ENCODE measurements at regions not wholly inside any gene's neighbourhood (a gene's known extent, or its start where the extent isn't known, plus 50 kb on each side); places are given as distances from the start of the nearest gene placed in this dataset.
"Not testable (repeated sequence)": the region's sequence is repeated elsewhere in the genome, so short reads cannot be mapped to it uniquely, and the experiment has no call there.

DNA sequence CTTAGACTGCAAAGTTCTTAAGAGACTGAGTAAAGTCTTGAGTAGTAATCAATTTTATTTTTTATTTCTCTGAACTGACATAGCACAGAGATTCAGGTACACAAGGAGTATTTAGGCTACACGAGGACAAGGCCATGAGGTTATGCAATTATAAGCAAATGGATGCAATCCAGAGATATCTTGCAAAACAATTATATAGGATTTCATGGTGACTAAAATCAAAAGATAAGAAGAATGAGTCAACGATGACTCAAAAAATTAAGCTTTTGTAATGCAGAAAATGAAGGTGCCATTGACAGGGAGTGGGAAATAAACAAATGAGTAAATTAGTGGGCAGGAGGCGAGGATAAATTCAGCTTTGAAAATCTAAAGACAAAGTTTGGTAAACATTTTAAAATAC lies 66.7 kb upstream of the MYO3A start:
- DNase-seq (ENCODE audit: low read depth in 2 of 2): no peak

- no peak for DNase-seq (ENCODE audit: low read depth in 2 of 2)
These were observed 64.9 kb upstream of the MYO3A start for GRCh38 chr10:25869067-25869591.

DNA sequence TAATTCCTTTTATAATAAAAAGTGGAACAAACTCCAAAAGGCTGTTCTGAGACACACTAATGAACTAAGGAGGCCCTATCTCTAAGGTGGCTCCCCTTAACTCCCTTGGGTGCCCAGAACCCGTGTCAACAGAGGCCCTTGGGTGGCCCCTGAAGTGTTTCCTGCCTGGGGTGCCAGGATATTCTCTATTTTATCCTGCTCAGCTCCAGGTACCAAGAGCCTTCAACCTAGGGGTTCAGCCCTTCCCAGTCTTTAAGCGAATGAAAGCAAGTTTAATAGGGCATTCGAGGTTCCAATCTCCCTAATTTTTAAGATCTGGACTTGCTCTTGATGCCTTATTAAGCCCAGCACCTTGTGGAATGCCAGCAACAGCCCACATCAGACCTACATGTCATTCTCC lies 64.4 kb upstream of the MYO3A start:
- DNase-seq (ENCODE audit: low read depth in 2 of 2): no peak

- DNase-seq (ENCODE audit: low read depth in 2 of 2): not testable (repeated sequence)
These were observed 59.6 kb upstream of the MYO3A start for GRCh38 chr10:25874402-25874801.

GRCh38 chr10:25875556-25876165 lies 58.4 kb upstream of the MYO3A start:
- DNase-seq (ENCODE audit: low read depth in 2 of 2): peak in 1 of 2 donors; percentile 36

GRCh38 chr10:25877296-25877695 lies 56.7 kb upstream of the MYO3A start:
- no peak for DNase-seq (ENCODE audit: low read depth in 2 of 2)

Measured in stimulated activated CD8-positive, alpha-beta memory T cell treated with anti-CD3 and anti-CD28 coated beads, Interleukin-2, amount 100 ng/mL, for 1 hour (primary cell).